ENCODE measurements at regions not wholly inside any gene's neighbourhood (a gene's known extent, or its start where the extent isn't known, plus 50 kb on each side); places are given as distances from the start of the nearest gene placed in this dataset.
"Not testable (repeated sequence)": the region's sequence is repeated elsewhere in the genome, so short reads cannot be mapped to it uniquely, and the experiment has no call there.

- no peak for DNase-seq (ENCODE audit: extremely low read depth in 1 of 2, low read depth in 1 of 2)
Measured at GRCh38 chr10:85105614-85106255, 777.3 kb downstream of the CCSER2 start.

GRCh38 chr10:85111271-85111670, 782.9 kb downstream of the CCSER2 start:
- no peak for DNase-seq (ENCODE audit: extremely low read depth in 1 of 2, low read depth in 1 of 2)

GRCh38 chr10:85124603-85125051, 796.2 kb downstream of the CCSER2 start:
- DNase-seq (ENCODE audit: extremely low read depth in 1 of 2, low read depth in 1 of 2): no peak

GRCh38 chr10:85137253-85137652, 808.9 kb downstream of the CCSER2 start:
- no peak for DNase-seq (ENCODE audit: extremely low read depth in 1 of 2, low read depth in 1 of 2)

DNA sequence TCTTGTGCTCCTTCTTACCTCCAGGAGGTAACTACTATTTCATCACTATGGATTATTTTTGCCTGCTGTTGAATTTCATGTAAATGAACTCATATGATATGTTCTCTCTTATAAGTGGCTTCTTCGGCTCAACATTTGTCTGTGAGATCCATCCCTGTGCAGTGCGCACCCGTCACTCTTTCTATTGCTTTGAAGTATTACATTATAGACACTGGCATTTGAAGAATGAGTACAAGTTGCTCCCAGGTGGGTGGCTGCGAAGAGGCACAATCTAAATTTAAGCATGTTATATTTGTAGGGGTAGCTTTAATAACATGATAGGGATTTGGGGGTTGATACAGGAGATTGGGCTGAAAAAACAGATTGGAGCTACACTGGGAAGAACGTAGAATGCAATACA, 809.7 kb downstream of the CCSER2 start:
- no peak for DNase-seq (ENCODE audit: extremely low read depth in 1 of 2, low read depth in 1 of 2)

- no peak for DNase-seq (ENCODE audit: extremely low read depth in 1 of 2, low read depth in 1 of 2)
Measured at GRCh38 chr10:85139124-85139523, 810.7 kb downstream of the CCSER2 start.

DNA sequence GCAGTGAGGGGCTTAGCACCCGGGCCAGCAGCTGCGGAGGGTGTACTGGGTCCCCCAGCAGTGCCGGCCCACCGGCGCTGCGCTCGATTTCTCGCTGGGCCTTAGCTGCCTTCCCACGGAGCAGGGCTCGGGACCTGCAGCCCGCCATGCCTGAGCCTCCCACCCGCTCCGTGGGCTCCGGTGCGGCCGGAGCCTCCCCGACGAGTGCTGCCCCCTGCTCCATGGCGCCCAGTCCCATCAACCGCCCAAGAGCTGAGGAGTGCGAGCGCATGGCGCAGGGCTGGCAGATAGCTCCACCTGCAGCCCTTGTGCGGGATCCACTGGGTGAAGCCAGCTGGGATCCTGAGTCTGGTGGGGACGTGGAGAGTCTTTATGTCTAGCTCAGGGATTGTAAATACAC, 813.1 kb downstream of the CCSER2 start:
- DNase-seq (ENCODE audit: extremely low read depth in 1 of 2, low read depth in 1 of 2): not testable (repeated sequence)

- DNase-seq (ENCODE audit: extremely low read depth in 1 of 2, low read depth in 1 of 2): no peak
Measured at GRCh38 chr10:85145966-85146365, 817.6 kb downstream of the CCSER2 start.

- DNase-seq (ENCODE audit: extremely low read depth in 1 of 2, low read depth in 1 of 2): no peak
Measured at GRCh38 chr10:85147346-85148250, 819.2 kb downstream of the CCSER2 start.

DNA sequence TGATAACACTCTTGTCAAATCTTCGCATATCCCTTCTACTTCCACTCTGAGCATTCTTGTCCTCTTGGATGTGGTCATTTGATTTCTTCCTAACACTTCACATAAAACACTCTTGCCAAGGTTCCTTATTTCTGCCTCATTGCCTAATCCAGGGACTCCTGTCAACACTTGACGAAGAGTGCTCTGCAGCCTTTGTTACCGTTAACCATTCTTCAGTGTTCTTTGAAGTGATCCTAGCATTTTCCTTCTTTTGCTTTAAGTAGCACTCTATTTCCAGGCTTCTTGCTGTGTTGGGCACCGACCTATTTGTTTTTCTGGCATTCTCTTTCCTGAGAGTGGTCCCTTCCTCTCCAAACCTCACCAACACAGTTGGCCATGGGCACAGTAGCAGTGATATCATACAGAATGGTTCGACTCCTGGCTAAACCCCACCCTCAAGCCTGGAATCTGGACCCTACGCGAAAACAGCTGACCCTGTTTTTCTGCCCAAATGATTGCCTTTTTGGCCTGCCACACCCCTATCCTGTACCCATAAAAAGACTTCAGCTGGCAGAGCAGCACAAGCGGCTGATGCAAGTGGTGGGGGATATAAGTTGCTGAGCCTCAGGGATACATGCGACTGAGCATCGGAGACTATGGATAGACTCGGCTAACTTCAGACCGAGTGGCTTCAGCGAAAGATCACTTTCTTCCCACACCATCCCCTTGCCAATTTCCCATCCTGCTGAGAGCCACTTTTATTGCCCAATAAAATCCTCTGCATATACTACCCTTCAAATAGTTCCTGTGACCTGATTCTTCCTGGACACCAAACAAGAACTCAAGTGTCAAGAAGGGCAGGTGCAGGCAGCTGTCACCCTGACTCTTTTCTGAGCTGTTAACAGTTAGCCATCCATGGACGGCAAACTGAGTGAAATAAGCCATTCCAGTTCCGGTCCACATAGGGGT, 820.6 kb downstream of the CCSER2 start:
- no peak for DNase-seq (ENCODE audit: extremely low read depth in 1 of 2, low read depth in 1 of 2)

GRCh38 chr10:85149766-85150165, 821.4 kb downstream of the CCSER2 start:
- no peak for DNase-seq (ENCODE audit: extremely low read depth in 1 of 2, low read depth in 1 of 2)

GRCh38 chr10:85151506-85151905, 823.1 kb downstream of the CCSER2 start:
- no peak for DNase-seq (ENCODE audit: extremely low read depth in 1 of 2, low read depth in 1 of 2)

- DNase-seq (ENCODE audit: extremely low read depth in 1 of 2, low read depth in 1 of 2): no peak
Measured at GRCh38 chr10:85152496-85152895, 824.1 kb downstream of the CCSER2 start.

DNA sequence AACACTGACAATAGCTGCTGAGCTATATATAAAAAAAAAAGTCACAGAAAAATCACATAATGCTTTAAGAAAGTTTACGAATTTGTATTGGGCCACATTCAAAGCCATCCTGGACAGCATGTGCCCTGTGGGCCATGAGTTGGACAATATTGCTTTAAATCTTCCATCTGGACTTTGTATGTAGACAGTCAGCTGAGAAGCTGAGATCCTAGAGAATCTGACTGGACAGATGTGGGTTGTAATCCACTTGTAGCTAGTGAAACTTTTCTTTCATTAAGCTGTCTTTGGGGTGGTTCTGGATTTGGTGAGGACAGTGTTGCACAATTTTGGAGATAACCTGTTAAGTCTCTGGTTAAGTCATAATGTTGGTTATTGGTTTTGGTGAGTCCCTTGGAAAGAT, 824.5 kb downstream of the CCSER2 start:
- no peak for DNase-seq (ENCODE audit: extremely low read depth in 1 of 2, low read depth in 1 of 2)

DNA sequence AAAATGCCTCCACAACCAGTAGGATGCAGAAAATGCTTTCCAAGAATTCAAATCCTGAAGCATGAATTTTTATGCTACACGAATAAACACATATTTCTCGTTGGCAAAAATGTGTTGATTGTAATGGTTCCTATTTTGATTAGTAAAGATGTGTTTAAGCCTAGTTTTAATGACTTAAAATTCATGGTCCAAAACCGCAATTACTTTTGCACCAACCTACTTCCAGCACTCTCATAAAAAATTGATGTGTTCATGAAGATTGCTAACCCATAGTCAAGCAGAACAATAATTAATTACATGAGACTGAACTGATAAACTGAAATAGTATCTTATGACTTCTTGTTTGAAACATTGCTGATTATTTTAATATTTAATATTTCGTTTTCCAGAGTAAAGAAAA, 828.8 kb downstream of the CCSER2 start:
- no peak for DNase-seq (ENCODE audit: extremely low read depth in 1 of 2, low read depth in 1 of 2)

GRCh38 chr10:85168243-85168642, 839.9 kb downstream of the CCSER2 start:
- no peak for DNase-seq (ENCODE audit: extremely low read depth in 1 of 2, low read depth in 1 of 2)

DNA sequence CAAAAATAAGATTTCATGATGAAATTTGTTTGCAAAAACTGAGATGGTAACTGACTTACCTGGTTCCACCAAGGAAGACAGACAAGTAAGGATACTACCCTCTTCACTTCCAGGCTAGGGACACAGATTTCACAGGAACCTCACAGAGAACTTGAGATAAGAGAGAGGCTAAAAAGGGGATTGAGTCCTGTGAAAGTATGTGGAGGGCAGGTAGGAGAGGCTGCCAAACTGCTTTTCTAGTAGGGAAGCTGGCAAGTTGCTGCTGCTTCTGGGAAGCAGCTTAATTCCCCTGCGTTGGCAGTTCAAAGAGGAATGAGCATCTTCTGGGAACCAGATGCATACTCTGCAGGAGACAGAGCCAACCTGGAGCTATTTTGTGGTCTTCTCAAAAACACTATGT, 841.6 kb downstream of the CCSER2 start:
- DNase-seq (ENCODE audit: extremely low read depth in 1 of 2, low read depth in 1 of 2): no peak

- DNase-seq (ENCODE audit: extremely low read depth in 1 of 2, low read depth in 1 of 2): no peak
Measured at GRCh38 chr10:85175635-85176034, 847.2 kb downstream of the CCSER2 start.

DNA sequence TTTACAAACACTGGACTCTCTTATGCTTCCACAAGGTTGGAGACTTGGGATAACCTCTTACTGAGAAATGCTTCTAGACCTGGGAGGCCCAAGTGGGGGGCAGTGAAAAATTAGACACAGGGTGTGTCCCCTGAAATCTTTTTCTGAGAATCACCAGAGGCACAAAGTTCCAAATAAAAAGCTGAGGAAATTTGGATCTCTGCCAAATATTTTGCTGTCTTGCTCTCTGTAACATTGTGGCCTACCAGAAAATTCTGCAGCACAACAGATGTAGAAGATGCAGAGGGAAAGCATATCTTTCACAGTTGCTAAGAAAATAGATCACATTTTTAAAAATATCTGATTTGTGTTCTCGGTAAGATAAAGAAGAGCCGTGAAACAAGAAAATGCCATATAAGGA, 849.4 kb downstream of the CCSER2 start:
- no peak for DNase-seq (ENCODE audit: extremely low read depth in 1 of 2, low read depth in 1 of 2)

- no peak for DNase-seq (ENCODE audit: extremely low read depth in 1 of 2, low read depth in 1 of 2)
Measured at GRCh38 chr10:85187047-85187446, 858.7 kb downstream of the CCSER2 start.

All from stimulated activated CD8-positive, alpha-beta memory T cell treated with anti-CD3 and anti-CD28 coated beads, Interleukin-7, amount 100 ng/mL, for 48 hours (primary cell).